ENCODE measurements at regions not wholly inside any gene's neighbourhood (a gene's known extent, or its start where the extent isn't known, plus 50 kb on each side); places are given as distances from the start of the nearest gene placed in this dataset.

DNA sequence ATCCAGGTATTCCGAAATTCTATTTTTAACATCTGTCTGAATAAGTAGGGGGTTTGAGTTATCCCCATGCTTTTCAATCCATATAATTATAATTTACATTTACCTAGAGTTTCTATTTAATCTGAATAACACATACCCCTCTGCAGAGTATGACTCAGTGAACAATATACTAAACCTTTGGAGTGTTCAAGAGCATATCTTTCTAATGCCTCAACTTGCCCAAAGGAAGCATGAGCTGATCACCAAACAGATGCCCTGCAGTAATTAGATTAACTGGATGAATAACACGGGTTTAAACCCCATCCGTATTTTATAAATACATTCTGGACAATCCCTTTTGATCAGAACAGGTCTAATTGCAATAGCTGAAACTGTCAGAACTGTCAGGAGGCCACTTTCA lies 897.1 kb downstream of the TFAP2A start:
- POLR2A ChIA-PET = no interaction called here
- dilution Hi-C loops (cut with MboI; ENCODE audit: extremely low pct_ligation_motif_present, low sequenced_read_pairs) (no loop called here), intact Hi-C loops (cut with micrococcal nuclease) (no loop called here)
- H3K4me2 ChIP-seq (ENCODE audit: insufficient read depth, low read length) = no peak overlapping the region
- H3K4me1 ChIP-seq (ENCODE audit: control insufficient read depth, extremely low read depth, insufficient read depth, low read length) = peaks cover 33% of the 10 kb centered on the region
- DNase-seq (ENCODE audit: low read depth, low spot score) (no peak), FAIRE-seq (no peak)
- H3K27ac ChIP-seq (ENCODE audit: insufficient read depth, low read depth, low read length) = no peak overlapping the region
- H3K9me1 ChIP-seq (replicated peaks; ENCODE audit: control insufficient read depth, extremely low read depth, insufficient read depth, low read length) = no peaks in the 10 kb centered on the region
- H3K4me3 ChIP-seq (replicated peaks in 1 of 3; ENCODE audit: insufficient read depth in 1 of 3, low read depth in 1 of 3, low read length in 3 of 3) = no peak overlapping the region
- H3K36me3 ChIP-seq (ENCODE audit: control insufficient read depth in 2 of 2, extremely low read depth in 1 of 2, insufficient read depth in 2 of 2, low read length in 2 of 2) = no peaks in the 10 kb centered on the region
- no peak overlapping the region for H3K9ac ChIP-seq (replicated peaks; ENCODE audit: extremely low read depth, insufficient read depth, low read length)
- no peaks in the 10 kb centered on the region for H4K20me1 ChIP-seq (replicated peaks; ENCODE audit: control insufficient read depth, extremely low read depth, insufficient read depth, low read length)
- H2AFZ ChIP-seq (ENCODE audit: low read depth, low read length) = no peak overlapping the region
- H3K79me2 ChIP-seq (ENCODE audit: control insufficient read depth, insufficient read depth, low read length) = no peaks in the 10 kb centered on the region
- no peaks in the 10 kb centered on the region for H3K9me3 ChIP-seq (replicated peaks; ENCODE audit: control insufficient read depth, insufficient read depth, low read length)
- no peaks in the 10 kb centered on the region for H3K27me3 ChIP-seq (ENCODE audit: control insufficient read depth in 2 of 2, insufficient read depth in 2 of 2, low read length in 2 of 2)
- no TSS peak for BruUV-seq (replicated peaks)
- CTCF ChIA-PET = no interaction called here
- TF ChIP-seq FOS (IDR thresholded peaks at IDR 0.05; ENCODE audit: borderline replicate concordance, insufficient read depth, low read length) (no peak), GATA2 (IDR thresholded peaks at IDR 0.05; ENCODE audit: insufficient read depth, insufficient read length, low read depth, low read length) (no peak), MYC (IDR thresholded peaks at IDR 0.05; ENCODE audit: low read depth, low read length) (no peak), POLR2A (IDR thresholded peaks at IDR 0.05; ENCODE audit: low read depth, low read length) (no peak)

DNA sequence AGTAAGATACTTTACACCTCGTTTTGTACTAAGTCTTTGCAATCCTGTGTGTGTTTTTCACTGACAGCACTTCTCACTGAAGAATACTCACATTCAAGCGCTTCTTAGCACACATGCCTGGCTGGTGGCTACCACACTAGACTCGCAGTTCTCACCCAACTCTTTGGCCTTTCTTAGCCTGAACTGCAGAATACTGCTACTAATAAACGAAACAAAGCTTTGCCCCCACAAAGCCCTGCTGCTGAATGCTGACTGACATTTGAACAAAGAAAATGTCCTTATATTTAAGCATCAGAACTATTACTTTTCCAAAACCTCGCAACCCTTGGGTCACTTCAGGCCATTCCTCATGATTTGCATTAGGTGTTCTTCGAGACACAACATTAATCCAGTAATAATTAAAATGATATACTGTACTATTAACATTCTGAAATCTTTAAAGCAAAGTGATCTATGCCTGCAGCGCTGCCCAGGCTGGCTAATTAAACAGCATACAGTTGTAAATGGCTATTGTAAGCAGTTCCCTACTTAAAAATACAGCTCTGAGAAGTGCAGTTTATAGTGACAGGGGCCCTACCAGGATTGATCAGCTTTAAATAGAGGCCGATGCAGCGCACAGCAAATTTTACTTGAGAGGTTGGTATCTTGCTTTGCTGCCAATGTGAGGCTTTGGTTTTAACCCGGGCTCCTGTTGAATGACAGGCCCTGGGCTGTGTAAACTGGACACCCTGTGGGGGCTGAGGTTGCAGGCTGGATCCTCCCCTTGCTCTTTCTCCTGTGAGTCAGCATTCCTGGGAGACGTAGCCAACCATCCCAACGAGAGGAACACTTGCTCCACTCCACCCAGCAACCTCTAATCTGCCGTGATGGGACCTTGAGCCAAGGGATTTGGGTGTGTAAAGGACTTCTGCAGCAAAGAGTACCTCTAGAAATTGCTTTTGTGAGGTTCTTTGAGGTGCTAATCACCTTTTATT lies 899.0 kb downstream of the TFAP2A start:
- Histone ChIP-seq H3K9me1 (replicated peaks; ENCODE audit: control insufficient read depth, extremely low read depth, insufficient read depth, low read length) (no peaks in the 10 kb centered on the region), H3K4me1 (ENCODE audit: control insufficient read depth, extremely low read depth, insufficient read depth, low read length) (peaks cover 21% of the 10 kb centered on the region), H2AFZ (ENCODE audit: low read depth, low read length) (no peak overlapping the region), H3K9ac (replicated peaks; ENCODE audit: extremely low read depth, insufficient read depth, low read length) (no peak overlapping the region), H3K36me3 (ENCODE audit: control insufficient read depth in 2 of 2, extremely low read depth in 1 of 2, insufficient read depth in 2 of 2, low read length in 2 of 2) (no peaks in the 10 kb centered on the region), H4K20me1 (replicated peaks; ENCODE audit: control insufficient read depth, extremely low read depth, insufficient read depth, low read length) (no peaks in the 10 kb centered on the region), H3K27ac (ENCODE audit: insufficient read depth, low read depth, low read length) (no peak overlapping the region), H3K9me3 (replicated peaks; ENCODE audit: control insufficient read depth, insufficient read depth, low read length) (no peaks in the 10 kb centered on the region), H3K4me2 (ENCODE audit: insufficient read depth, low read length) (no peak overlapping the region), H3K27me3 (ENCODE audit: control insufficient read depth in 2 of 2, insufficient read depth in 2 of 2, low read length in 2 of 2) (no peaks in the 10 kb centered on the region), H3K4me3 (replicated peaks in 1 of 3; ENCODE audit: insufficient read depth in 1 of 3, low read depth in 1 of 3, low read length in 3 of 3) (no peak overlapping the region), H3K79me2 (ENCODE audit: control insufficient read depth, insufficient read depth, low read length) (no peaks in the 10 kb centered on the region)
- intact Hi-C loops (cut with micrococcal nuclease) (no loop called here), dilution Hi-C loops (cut with MboI; ENCODE audit: extremely low pct_ligation_motif_present, low sequenced_read_pairs) (no loop called here)
- ChIA-PET POLR2A (no interaction called here), CTCF (no interaction called here)
- DNase-seq (ENCODE audit: low read depth, low spot score) (no peak), FAIRE-seq (no peak)
- no TSS peak for BruUV-seq (replicated peaks)
- no peak for TF ChIP-seq MYC (IDR thresholded peaks at IDR 0.05; ENCODE audit: low read depth, low read length)
- TF ChIP-seq, protein P1, sequence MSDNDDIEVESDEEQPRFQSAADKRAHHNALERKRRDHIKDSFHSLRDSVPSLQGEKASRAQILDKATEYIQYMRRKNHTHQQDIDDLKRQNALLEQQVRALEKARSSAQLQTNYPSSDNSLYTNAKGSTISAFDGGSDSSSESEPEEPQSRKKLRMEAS (IDR thresholded peaks at IDR 0.05; ENCODE audit: insufficient read depth, insufficient read length) = no peak
- no peak for TF ChIP-seq GATA2 (IDR thresholded peaks at IDR 0.05; ENCODE audit: insufficient read depth, insufficient read length, low read depth, low read length)
- TF ChIP-seq FOS (IDR thresholded peaks at IDR 0.05; ENCODE audit: borderline replicate concordance, insufficient read depth, low read length) = no peak
- TF ChIP-seq POLR2A (IDR thresholded peaks at IDR 0.05; ENCODE audit: low read depth, low read length) = no peak
